VCaP (cell line): ENCODE measurements at regions not wholly inside any gene's neighbourhood (a gene's known extent, or its start where the extent isn't known, plus 50 kb on each side); places are given as distances from the start of the nearest gene placed in this dataset.
A peak's percentile ranks its signal among the peaks of the same experiment; 100 is the strongest.
"Not testable (repeated sequence)": the region's sequence is repeated elsewhere in the genome, so short reads cannot be mapped to it uniquely, and the experiment has no call there.

Experiments used
- H3K27ac ChIP-seq: fragments of 450-650 bp; 2 replicates; pipeline ENCODE4 v1.5.1; 2017
- TF ChIP-seq, protein P1 (sequence below): fragments of 450-650 bp; conservative IDR thresholded peaks from 2 replicates; pipeline ENCODE4 v1.5.1; 2017; ENCODE audit warnings: mild to moderate bottlenecking, moderate library complexity

DNA sequence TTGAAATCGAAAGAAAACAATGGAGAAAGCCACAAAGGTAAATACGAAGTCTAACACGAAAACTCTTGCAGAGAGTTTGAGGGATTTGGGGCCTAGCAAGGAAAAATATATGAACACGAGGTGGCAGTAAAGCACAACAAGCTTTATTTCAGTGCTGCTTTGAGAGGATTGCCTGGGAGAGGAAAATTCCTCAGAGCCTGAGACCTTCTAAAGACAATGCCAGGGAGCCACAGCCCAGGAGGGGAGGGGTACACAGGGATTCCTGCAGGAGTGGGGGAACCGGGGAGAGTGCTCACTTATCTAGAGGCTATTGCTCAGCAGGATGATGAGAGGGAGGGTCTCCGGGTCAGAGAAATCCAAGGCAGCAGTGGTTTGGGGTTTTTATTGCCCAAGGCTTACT is 134.9 kb upstream of the ADCY2 start:
- TF ChIP-seq, protein P1, sequence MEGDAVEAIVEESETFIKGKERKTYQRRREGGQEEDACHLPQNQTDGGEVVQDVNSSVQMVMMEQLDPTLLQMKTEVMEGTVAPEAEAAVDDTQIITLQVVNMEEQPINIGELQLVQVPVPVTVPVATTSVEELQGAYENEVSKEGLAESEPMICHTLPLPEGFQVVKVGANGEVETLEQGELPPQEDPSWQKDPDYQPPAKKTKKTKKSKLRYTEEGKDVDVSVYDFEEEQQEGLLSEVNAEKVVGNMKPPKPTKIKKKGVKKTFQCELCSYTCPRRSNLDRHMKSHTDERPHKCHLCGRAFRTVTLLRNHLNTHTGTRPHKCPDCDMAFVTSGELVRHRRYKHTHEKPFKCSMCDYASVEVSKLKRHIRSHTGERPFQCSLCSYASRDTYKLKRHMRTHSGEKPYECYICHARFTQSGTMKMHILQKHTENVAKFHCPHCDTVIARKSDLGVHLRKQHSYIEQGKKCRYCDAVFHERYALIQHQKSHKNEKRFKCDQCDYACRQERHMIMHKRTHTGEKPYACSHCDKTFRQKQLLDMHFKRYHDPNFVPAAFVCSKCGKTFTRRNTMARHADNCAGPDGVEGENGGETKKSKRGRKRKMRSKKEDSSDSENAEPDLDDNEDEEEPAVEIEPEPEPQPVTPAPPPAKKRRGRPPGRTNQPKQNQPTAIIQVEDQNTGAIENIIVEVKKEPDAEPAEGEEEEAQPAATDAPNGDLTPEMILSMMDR = peak; percentile 95
- peak overlapping the region; percentile 63 for H3K27ac ChIP-seq

DNA sequence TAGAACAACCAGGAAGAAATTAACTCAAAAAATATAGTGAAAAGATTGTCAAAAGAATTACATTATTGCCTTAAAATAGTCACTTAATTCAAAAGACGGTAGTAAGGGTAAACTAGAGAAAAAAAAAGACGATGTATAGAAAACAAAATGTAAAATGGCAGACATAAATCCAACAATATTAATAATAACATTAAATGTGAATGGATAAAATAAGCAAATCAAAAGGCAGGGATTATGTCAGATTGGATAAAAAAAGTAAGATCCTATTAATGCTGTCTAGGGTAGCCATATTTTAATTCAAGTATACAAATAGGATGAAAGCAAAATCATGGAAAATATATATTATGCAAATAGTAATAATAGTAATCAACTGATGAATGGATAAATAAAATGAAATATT is 134.0 kb upstream of the ADCY2 start:
- TF ChIP-seq, protein P1 = no peak
- H3K27ac ChIP-seq = peak overlapping the region; percentile 63; the same call in 1 of the 2 replicates

DNA sequence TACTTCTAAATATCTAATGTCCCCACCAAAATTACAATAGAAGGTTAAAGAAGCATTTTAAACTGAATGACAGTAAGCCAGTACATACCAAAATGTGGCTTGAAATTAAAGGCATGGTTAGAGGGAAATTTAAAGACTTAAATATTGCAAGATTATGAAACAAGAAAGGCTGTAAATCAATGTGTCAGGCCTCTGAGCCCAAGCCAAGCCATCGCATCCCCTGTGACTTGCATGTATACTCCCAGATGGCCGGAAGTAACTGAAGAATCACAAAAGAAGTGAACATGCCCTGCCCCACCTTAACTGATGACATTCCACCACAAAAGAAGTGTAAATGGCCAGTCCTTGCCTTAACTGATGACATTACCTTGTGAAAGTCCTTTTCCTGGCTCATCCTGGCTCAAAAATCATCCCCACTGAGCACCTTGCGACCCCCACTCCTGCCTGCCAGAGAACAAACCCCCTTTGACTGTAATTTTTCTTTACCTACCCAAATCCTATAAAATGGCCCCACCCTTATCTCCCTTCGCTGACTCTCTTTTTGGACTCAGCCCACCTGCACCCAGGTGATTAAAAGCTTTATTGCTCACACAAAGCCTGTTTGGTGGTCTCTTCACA is 132.4 kb upstream of the ADCY2 start:
- H3K27ac ChIP-seq = not testable (repeated sequence)

DNA sequence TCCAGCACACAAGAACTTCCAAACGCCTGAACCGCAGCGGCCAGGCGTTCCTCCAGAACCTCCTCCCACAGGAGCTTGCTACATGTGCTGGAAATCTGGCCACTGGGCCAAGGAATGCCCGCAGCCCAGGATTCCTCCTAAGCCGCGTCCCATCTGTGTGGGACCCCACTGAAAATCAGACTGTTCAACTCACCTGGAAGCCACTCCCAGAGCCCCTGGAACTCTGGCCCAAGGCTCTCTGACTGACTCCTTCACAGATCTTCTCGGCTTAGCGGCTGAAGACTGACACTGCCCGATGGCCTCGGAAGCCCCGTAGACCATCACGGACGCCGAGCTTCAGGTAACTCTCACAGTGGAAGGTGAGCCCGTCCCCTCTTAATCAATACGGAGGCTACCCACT is 130.2 kb upstream of the ADCY2 start:
- not testable (repeated sequence) for H3K27ac ChIP-seq

DNA sequence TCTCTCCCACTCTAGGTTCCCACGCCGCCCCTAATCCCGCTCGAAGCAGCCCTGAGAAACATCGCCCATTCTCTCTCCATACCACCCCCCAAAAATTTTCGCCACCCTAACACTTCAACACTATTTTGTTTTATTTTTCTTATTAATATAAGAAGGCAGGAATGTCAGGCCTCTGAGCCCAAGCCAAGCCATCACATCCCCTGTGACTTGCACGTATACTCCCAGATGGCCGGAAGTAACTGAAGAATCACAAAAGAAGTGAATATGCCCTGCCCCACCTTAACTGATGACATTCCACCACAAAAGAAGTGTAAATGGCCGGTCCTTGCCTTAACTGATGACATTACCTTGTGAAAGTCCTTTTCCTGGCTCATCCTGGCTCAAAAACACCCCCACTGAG is 127.2 kb upstream of the ADCY2 start:
- H3K27ac ChIP-seq = not testable (repeated sequence)

DNA sequence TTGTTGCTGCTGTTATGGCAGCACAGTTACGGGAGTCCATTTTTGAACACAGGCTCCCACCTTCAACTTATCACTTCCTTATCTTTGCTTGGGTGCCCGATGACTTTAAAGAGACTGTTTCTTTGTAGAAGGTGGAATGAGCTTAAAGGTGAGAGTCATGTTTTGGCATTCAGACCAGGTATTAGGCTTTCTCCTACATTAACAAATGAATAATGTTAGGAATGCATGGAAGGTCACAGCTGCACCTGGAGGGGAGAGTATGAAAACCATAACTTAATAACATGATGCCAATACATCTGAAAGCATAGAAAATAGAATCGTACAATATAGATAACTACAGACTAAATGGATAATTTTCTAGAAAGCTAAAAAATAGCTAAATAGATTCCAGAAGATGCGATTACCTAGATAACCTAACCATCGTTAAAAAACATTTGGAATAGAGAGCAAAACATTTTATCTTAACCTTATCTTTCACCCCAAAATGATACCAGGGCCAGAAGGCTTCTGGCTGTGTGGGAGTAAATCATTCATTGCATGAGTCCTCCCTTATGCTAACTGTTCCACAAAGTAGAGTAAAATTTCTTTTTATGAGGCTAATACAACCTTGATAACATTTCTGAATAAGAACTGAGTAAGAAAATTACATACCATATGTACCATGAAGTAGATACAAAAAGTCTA is 126.2 kb upstream of the ADCY2 start:
- no peak overlapping the region for H3K27ac ChIP-seq

DNA sequence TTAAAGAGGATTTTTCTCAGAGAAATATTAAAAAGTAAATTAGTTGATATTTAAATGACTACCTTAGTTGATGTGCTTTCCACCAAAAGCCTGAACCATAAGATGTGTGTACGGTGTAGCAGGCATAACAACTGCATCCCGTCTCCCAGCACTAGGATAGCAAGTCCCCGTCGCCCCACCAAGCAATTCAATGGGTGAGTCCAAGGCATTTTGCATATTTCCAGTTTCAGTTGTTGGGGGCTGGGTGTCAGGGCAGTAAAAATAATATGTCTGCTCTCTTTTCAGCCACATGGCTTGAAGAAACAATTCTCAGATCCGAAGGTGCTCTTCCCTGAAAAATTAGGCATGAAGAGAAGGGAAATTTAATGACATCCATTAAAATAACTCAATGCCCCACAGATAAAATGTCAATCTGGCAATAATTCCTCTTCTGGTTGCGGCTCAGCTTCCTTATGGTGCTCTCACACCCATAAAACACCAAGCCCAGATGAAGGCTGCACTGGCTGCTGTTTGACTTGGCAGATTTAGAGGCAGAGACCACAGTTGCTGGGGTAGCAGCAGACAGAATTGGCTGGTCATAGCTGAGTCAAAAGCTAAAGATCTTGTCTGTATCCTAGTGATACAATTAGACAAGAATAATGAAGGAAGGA is 124.4 kb upstream of the ADCY2 start:
- TF ChIP-seq, protein P1 = no peak
- H3K27ac ChIP-seq = peak overlapping the region; percentile 74

More for the DNA sequence above, 126.2 kb upstream of the ADCY2 start:
- TF ChIP-seq, protein P1 = no peak

DNA sequence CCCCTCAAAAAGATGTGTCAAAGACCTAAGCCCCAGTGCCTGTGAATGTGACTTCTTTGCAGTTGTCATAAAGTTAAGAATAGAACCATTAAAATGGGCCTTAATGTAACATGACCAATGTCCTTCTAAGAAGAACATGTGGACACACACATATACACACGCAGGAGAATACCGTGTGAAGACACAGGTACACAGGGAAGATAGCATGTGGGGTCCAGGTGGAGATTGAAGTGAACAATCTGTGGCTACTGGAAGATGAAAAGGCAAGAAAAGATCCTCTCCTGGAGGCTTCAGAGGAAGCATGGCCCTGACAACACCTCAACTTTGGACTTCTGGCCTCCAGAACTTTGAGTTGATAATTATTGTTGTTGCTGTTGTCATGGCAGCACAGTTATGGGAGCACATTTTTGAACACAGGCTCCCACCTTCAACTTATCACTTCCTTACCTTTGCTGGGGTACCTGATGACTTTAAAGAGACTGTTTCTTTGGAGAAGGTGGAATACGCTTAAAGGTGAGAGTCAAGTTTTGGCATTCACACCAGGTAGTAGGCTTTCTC is 123.5 kb upstream of the ADCY2 start:
- H3K27ac ChIP-seq = peak overlapping the region; percentile 74
- TF ChIP-seq, protein P1 = no peak

DNA sequence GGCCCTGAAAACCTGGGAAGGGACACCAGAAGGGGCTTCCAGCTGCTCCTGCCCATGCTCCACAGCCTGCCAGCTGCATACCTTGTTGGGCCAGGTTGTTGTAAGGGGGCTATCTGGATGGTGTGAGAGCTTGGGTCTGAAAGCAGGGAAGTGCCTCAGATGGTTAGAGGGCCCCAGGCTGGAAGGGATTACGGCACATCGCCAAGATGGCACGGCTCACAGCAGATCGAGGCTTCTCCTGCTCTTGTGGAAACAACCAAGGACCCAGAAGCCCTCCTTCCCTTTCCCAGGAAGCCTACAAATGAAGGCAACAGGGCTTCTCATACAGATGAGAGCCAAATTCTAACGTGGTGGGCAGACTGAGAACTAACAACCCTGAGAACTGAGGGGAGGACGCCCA is 121.7 kb upstream of the ADCY2 start:
- H3K27ac ChIP-seq = no peak overlapping the region
- TF ChIP-seq, protein P1 = no peak

DNA sequence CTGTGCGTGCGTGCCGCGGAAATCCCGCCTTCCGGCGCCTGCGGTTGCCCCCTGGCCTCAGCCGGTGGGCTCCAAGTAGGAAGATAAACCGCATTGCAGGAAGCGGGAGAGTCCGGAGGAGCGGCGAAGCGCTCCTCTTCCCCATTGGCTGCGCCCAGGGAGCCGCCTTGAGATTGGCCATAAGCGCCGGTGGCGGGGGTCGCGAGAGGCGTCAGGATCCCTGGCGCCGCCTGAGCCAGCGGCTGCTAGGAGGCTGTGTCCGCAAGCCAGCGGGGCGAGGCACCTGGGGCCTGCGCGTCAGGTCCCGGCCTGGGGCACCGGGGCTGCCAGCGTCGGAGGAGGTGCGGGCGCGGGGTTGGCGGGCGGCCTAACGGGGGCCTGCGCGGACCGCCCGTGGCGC is 106.3 kb upstream of the ADCY2 start:
- not testable (repeated sequence) for H3K27ac ChIP-seq

DNA sequence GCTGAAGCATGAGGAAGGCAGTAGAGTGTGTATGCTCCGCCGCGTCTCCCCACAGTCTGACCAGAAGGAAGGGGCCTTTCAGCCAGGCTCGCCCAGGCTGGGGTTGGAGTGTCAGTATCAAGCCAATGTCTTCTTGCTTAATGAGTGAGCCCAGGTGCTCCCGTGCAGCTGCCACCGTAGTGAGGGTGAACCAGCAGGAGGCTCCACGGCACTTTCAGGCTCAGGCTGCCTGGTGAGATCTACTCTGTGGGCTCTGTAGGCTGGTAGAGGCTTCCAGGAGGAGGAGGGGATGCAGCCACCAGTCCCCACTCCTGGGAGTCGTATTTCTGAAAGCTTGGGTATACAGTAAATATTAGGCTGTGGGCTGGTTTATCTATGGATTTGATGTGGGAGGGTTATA is 98.1 kb upstream of the ADCY2 start:
- H3K27ac ChIP-seq = not testable (repeated sequence)

DNA sequence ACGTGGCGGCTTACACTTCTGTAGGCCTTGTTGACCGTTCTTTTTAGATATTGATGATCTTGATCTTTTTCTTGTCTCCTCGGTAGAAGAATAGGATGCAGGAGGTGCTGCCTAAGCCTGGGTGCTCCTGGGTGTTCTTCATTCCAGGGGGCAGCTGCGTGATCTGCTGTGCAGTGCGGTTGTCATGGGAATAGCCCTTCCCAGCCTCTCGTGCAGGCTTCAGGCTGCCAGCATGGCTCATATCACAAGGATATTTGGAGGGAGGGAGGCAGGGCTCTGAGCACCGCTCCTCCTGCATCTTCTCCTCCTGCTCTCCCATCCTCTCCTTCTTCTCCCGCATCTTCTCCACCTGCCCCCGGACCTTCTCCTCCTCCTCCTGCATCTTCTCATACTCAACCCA is 96.2 kb upstream of the ADCY2 start:
- H3K27ac ChIP-seq = not testable (repeated sequence)
